ENCODE measurements at regions not wholly inside any gene's neighbourhood (a gene's known extent, or its start where the extent isn't known, plus 50 kb on each side); places are given as distances from the start of the nearest gene placed in this dataset.

DNA sequence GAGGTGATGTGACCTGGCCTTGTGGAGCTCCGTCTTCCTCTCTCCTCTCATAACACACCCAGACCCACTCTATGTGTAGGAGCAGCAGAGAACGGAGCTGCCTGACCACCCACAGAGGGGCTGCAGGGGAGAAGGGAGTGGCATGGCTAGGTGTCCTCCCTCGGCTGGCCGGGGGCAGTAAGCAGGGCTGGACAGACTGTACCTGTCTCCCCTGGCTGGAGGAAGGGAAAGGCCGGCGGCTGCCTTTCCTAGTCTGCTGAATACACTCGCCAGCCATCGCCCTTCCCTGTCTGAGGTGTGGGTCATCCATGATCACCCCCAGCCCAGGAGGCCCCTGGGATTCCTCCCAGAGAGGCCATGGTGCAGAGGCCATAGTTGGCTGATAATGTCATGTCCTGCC is 187.2 kb upstream of the AJAP1 start:
- H3K4me1 ChIP-seq (ENCODE audit: low read depth), result no peaks in the 10 kb centered on the region
- H3K36me3 ChIP-seq (ENCODE audit: low read depth), result no peaks in the 10 kb centered on the region
- no peaks in the 10 kb centered on the region for H3K9me3 ChIP-seq
- H3K4me3 ChIP-seq, result no peak overlapping the region
- intact Hi-C loops (cut with DNase I, micrococcal nuclease), result no loop called here
- DNase-seq (no peak), ATAC-seq (no peak)
- TF ChIP-seq, protein P1, sequence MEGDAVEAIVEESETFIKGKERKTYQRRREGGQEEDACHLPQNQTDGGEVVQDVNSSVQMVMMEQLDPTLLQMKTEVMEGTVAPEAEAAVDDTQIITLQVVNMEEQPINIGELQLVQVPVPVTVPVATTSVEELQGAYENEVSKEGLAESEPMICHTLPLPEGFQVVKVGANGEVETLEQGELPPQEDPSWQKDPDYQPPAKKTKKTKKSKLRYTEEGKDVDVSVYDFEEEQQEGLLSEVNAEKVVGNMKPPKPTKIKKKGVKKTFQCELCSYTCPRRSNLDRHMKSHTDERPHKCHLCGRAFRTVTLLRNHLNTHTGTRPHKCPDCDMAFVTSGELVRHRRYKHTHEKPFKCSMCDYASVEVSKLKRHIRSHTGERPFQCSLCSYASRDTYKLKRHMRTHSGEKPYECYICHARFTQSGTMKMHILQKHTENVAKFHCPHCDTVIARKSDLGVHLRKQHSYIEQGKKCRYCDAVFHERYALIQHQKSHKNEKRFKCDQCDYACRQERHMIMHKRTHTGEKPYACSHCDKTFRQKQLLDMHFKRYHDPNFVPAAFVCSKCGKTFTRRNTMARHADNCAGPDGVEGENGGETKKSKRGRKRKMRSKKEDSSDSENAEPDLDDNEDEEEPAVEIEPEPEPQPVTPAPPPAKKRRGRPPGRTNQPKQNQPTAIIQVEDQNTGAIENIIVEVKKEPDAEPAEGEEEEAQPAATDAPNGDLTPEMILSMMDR (IDR thresholded peaks at IDR 0.05), result no peak

DNA sequence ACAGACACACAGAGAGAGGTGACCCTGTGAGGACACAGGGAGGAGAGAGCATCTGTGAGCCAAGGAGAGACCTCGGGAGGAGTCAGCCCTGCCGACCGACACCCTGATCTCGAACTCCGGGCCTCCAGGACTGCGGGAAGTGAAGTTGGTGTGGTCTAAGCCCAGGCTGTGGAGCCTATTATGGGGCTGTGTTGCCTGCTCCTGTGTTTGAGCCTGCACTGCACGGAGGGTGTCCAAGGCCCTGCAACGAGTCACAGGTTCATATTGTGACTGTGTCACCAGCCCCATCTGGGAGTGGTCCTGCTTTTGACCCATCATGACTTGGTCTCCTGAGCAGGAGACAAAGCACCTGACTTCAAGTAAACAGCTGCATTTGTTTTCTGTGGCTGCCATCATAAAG is 186.0 kb upstream of the AJAP1 start:
- intact Hi-C loops (cut with DNase I, micrococcal nuclease), result no loop called here
- TF ChIP-seq, protein P1 (IDR thresholded peaks at IDR 0.05), result no peak

DNA sequence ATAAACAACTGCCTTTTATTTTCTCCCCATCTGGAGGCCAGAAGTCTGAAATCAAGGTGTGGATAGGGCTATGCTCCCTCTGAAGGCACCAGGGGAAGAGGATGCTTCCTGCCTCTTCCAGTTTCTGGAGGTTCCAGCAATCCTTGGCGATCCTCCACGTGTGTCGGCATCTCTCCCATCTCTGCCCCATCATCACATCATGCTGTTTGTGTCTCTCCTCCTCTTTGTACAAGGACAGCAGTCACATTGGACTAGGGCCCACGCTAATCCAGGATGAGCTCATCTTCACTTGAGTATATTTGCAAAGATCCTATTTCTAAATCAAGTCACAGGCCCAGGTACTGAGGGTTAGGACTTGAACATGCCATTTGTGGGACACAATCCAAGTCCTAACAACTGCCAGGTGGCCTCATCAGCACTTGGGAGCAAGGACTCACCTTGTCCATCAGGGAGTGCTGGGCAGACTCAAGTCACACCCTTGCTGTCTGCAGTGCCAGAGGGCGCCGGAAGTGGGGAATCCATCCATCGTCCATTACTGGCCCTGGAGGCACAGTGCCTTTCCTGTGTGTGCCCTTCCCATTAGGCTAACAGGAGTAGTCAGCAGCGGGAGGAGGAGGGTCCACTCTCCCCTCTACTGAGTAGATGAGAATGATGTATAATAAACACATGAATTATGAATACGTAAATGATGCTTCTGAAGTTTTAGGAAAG is 185.4 kb upstream of the AJAP1 start:
- H3K4me1 ChIP-seq (ENCODE audit: low read depth), result no peaks in the 10 kb centered on the region
- DNase-seq, result no peak
- no peak for ATAC-seq
- intact Hi-C loops (cut with DNase I, micrococcal nuclease), result no loop called here
- no peak overlapping the region for H3K4me3 ChIP-seq
- TF ChIP-seq, protein P1 (IDR thresholded peaks at IDR 0.05), result no peak
- no peaks in the 10 kb centered on the region for H3K9me3 ChIP-seq
- no peaks in the 10 kb centered on the region for H3K36me3 ChIP-seq (ENCODE audit: low read depth)

More for the DNA sequence above, 186.0 kb upstream of the AJAP1 start:
- Histone ChIP-seq H3K36me3 (ENCODE audit: low read depth) (no peaks in the 10 kb centered on the region), H3K9me3 (no peaks in the 10 kb centered on the region), H3K4me3 (no peak overlapping the region), H3K4me1 (ENCODE audit: low read depth) (no peaks in the 10 kb centered on the region)
- no peak for ATAC-seq
- DNase-seq, result no peak

DNA sequence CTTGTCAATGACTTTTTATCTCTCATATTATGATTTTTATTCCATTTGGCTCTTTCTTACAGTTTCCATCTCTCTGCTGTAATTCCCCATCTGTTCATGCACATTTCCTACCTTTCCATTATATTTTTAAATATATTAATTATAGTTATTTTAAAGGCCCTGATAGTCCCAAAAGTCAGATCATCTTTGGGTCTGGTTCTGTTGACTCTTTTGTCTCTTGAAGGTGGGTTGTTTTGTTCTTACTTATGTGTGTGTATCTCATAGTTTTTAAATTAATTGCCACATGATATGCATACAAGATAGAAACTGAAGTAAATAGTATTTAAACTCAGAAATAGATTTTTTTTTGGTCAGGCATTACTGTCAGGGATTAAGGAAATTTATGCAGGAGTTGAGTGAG is 178.0 kb upstream of the AJAP1 start:
- H3K4me3 ChIP-seq, result no peak overlapping the region
- H3K4me1 ChIP-seq (ENCODE audit: low read depth), result no peaks in the 10 kb centered on the region
- TF ChIP-seq, protein P1 (IDR thresholded peaks at IDR 0.05), result no peak
- H3K36me3 ChIP-seq (ENCODE audit: low read depth), result no peaks in the 10 kb centered on the region
- DNase-seq (no peak), ATAC-seq (no peak)
- intact Hi-C loops (cut with DNase I, micrococcal nuclease), result no loop called here
- H3K9me3 ChIP-seq, result peaks cover 4% of the 10 kb centered on the region

DNA sequence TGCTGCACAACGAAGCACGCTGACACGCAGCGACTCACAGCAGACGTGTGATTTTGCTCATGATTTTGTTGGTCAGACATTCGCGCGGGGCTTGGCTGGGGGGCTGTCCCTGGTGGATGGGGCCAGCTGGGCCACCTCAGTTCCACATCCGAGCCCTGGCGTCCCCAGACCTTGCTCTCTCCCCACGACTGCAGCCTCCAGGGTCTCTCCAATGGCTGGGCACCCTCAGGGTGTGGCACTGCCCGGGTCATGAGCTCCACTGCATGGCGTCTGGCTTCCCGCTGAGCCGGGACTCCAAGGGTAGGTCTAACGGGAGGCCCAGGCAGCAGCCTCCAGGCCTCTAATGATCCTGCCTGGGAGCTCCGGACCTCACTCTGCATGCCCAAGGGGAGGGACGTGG is 173.0 kb upstream of the AJAP1 start:
- no peak overlapping the region for H3K4me3 ChIP-seq
- ATAC-seq (no peak), DNase-seq (no peak)
- H3K36me3 ChIP-seq (ENCODE audit: low read depth), result no peaks in the 10 kb centered on the region
- peaks cover 4% of the 10 kb centered on the region for H3K9me3 ChIP-seq
- TF ChIP-seq, protein P1 (IDR thresholded peaks at IDR 0.05), result no peak
- no peaks in the 10 kb centered on the region for H3K4me1 ChIP-seq (ENCODE audit: low read depth)
- intact Hi-C loops (cut with DNase I, micrococcal nuclease), result no loop called here

DNA sequence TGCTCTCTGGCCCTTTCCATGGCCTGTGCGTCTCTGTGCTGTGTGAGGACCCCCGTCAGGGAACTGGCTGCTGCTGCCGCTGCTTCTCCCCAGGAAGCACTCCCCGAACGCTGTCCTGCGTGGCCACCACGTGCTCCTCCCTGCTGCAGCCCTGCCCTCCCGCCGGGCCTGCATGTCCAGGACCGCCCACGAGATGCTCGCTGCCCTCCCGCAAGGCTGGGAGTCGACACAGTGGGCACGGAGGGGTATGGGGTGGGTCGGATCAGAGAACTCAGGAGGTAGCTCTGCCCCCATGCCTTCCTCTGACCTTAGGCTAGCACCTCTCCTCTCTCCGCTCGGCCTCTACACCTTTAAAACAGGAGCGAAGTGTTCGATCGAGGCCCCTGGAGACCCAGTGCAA is 171.9 kb upstream of the AJAP1 start:
- ATAC-seq, result no peak

More for the DNA sequence above, 171.9 kb upstream of the AJAP1 start:
- TF ChIP-seq, protein P1 (IDR thresholded peaks at IDR 0.05), result no peak
- H3K4me3 ChIP-seq, result no peak overlapping the region
- DNase-seq, result no peak
- no peaks in the 10 kb centered on the region for H3K4me1 ChIP-seq (ENCODE audit: low read depth)
- no peaks in the 10 kb centered on the region for H3K9me3 ChIP-seq
- no peaks in the 10 kb centered on the region for H3K36me3 ChIP-seq (ENCODE audit: low read depth)
- intact Hi-C loops (cut with DNase I, micrococcal nuclease), result no loop called here

All from mucosa of descending colon (tissue), 3 donors.